IMR-90 (cell line): ENCODE measurements at regions not wholly inside any gene's neighbourhood (a gene's known extent, or its start where the extent isn't known, plus 50 kb on each side); places are given as distances from the start of the nearest gene placed in this dataset.

Experiments
- ATAC-seq: fragments of 200-7000 bp; cut with Tn5 transposase; 2 replicates; pipeline ENCODE4 v1.9.1; 2020; ENCODE audit warnings: low read depth, mild to moderate bottlenecking, moderate library complexity
- BruUV-seq: library from RNA; stranded (reverse); fragments of 400-500 nt; replicated peaks from 2 replicates; lab custom pipeline; 2021; lab: Mats Ljungman, UMichigan
- CTCF ChIA-PET: fragments of 300-600 bp; formaldehyde crosslinking; extraction: SDS; loops from one replicate; lab custom pipeline; 2021; ENCODE audit warnings: antibody characterized with exemption; lab: Yijun Ruan, JAX
- POLR2A ChIA-PET: fragments of 300-600 bp; sonication (Branson Sonifier 250); formaldehyde crosslinking; loops from one replicate; lab custom pipeline; 2022; ENCODE audit warnings: antibody characterized with exemption; ENCODE audit not compliant: unreplicated experiment; lab: Charles Lee
- DNase-seq: peaks from one replicate; pipeline ENCODE4 v3.0.0; 2013
- H2AFZ ChIP-seq: replicated peaks from 2 replicates; pipeline ENCODE3; 2013; ENCODE audit warnings: low read length, mild to moderate bottlenecking; ENCODE audit not compliant: poor library complexity
- H2AK5ac ChIP-seq: 2 replicates; pipeline ENCODE4 v1.6.1; 2013; ENCODE audit warnings: low read depth, low read length, inconsistent platforms
- H2AK9ac ChIP-seq: replicated peaks from 2 replicates; pipeline ENCODE3; 2013; ENCODE audit warnings: mild to moderate bottlenecking, low read depth, low read length, moderate library complexity; ENCODE audit not compliant: poor library complexity
- H2BK120ac ChIP-seq: 2 replicates; pipeline ENCODE4 v1.6.1; 2013; ENCODE audit warnings: low read depth, low read length, inconsistent platforms
- H2BK15ac ChIP-seq: 3 replicates; pipeline ENCODE4 v1.6.1; 2013; ENCODE audit warnings: low read depth, low read length, inconsistent platforms
- H2BK20ac ChIP-seq: 2 replicates; pipeline ENCODE4 v1.6.1; 2013; ENCODE audit warnings: low read depth, mild to moderate bottlenecking, inconsistent platforms, low read length, moderate library complexity
- H2BK5ac ChIP-seq: 2 replicates; pipeline ENCODE4 v1.6.1; 2013; ENCODE audit warnings: mild to moderate bottlenecking, low read depth, low read length, inconsistent platforms; ENCODE audit not compliant: poor library complexity, severe bottlenecking
- H3K14ac ChIP-seq: replicated peaks from 2 replicates; pipeline ENCODE4 v1.6.1; 2013; ENCODE audit warnings: low read depth, low read length, inconsistent platforms
- H3K18ac ChIP-seq: 2 replicates; pipeline ENCODE4 v1.6.1; 2013; ENCODE audit warnings: low read depth, low read length, control low read depth
- H3K23ac ChIP-seq: 2 replicates; pipeline ENCODE4 v1.6.1; 2013; ENCODE audit warnings: low read depth, low read length, inconsistent platforms
- H3K27ac ChIP-seq: 2 replicates; pipeline ENCODE4 v1.5.1; 2013; ENCODE audit warnings: mild to moderate bottlenecking, control low read depth, low read length; ENCODE audit not compliant: insufficient read depth
- H3K27me3 ChIP-seq: 2 replicates; pipeline ENCODE4 v1.6.1; 2013; ENCODE audit warnings: low read length; ENCODE audit not compliant: control insufficient read depth, insufficient read depth
- H3K36me3 ChIP-seq: 2 replicates; pipeline ENCODE4 v1.6.1; 2013; ENCODE audit warnings: low read length, mixed read lengths; ENCODE audit not compliant: control insufficient read depth, insufficient read depth
- H3K4ac ChIP-seq: 2 replicates; pipeline ENCODE4 v1.6.1; 2013; ENCODE audit warnings: low read depth, low read length, inconsistent platforms
- H3K4me1 ChIP-seq: 2 replicates; pipeline ENCODE4 v1.6.1; 2013; ENCODE audit warnings: low read length, mixed read lengths; ENCODE audit not compliant: control insufficient read depth, insufficient read depth
- H3K4me2 ChIP-seq: 2 replicates; pipeline ENCODE4 v1.6.1; 2013; ENCODE audit warnings: low read depth, mild to moderate bottlenecking, control low read depth, low read length, moderate library complexity
- H3K4me3 ChIP-seq: 2 replicates; pipeline ENCODE4 v1.5.1; 2013; ENCODE audit warnings: low read depth, mild to moderate bottlenecking, control low read depth, low read length, moderate library complexity; ENCODE audit not compliant: insufficient read depth
- H3K56ac ChIP-seq: 2 replicates; pipeline ENCODE4 v1.6.1; 2013; ENCODE audit warnings: low read length, inconsistent platforms; ENCODE audit not compliant: insufficient read depth; ENCODE audit errors: extremely low read depth
- H3K79me1 ChIP-seq, 2 experiments: 2 replicates each; pipeline ENCODE4 v1.6.1; 2013; ENCODE audit warnings: low read length in 2 of 2, inconsistent platforms in 1 of 2, low read depth in 1 of 2
- H3K9ac ChIP-seq: 2 replicates; pipeline ENCODE4 v1.6.1; 2013; ENCODE audit warnings: low read depth, low read length, control low read depth
- H3K9me1 ChIP-seq: 2 replicates; pipeline ENCODE4 v1.6.1; 2013; ENCODE audit warnings: low read length, inconsistent platforms; ENCODE audit not compliant: insufficient read depth
- H3K9me3 ChIP-seq: 2 replicates; pipeline ENCODE4 v1.6.1; 2013; ENCODE audit warnings: low read length; ENCODE audit not compliant: control insufficient read depth, insufficient read depth
- H4K20me1 ChIP-seq: 2 replicates; pipeline ENCODE4 v1.6.1; 2013; ENCODE audit warnings: low read length, inconsistent platforms; ENCODE audit not compliant: insufficient read depth
- H4K5ac ChIP-seq: 2 replicates; pipeline ENCODE4 v1.6.1; 2013; ENCODE audit warnings: mild to moderate bottlenecking, low read depth, low read length, control low read depth
- H4K8ac ChIP-seq, 2 experiments: 2 replicates each; pipeline ENCODE4 v1.6.1; 2013; ENCODE audit warnings: low read depth in 2 of 2, low read length in 2 of 2, control low read depth in 1 of 2, inconsistent platforms in 1 of 2
- H4K91ac ChIP-seq: 2 replicates; pipeline ENCODE4 v1.6.1; 2013; ENCODE audit warnings: low read depth, low read length, inconsistent platforms; ENCODE audit not compliant: insufficient read depth
- CEBPB ChIP-seq: IDR thresholded peaks from 2 replicates; pipeline ENCODE4 v1.6.1; 2012; ENCODE audit warnings: low read depth, low read length, improper control_type of control experiment
- CHD1 ChIP-seq: IDR thresholded peaks from 2 replicates; pipeline ENCODE4 v1.6.1; 2012; ENCODE audit warnings: low read depth, low read length, improper control_type of control experiment
- FOS ChIP-seq: fragments of 150-350 bp; IDR thresholded peaks from 2 replicates; pipeline ENCODE4 v1.6.1; 2016; ENCODE audit warnings: low read depth, low read length
- MAFK ChIP-seq: IDR thresholded peaks from 2 replicates; pipeline ENCODE4 v1.6.1; 2012; ENCODE audit warnings: low read depth, low read length, improper control_type of control experiment
- MAZ ChIP-seq: IDR thresholded peaks from 2 replicates; pipeline ENCODE4 v1.6.1; 2012; ENCODE audit warnings: low read depth, mild to moderate bottlenecking, low read length, improper control_type of control experiment, moderate library complexity, borderline replicate concordance
- MXI1 ChIP-seq: IDR thresholded peaks from 2 replicates; pipeline ENCODE4 v1.6.1; 2012; ENCODE audit warnings: low read depth, mild to moderate bottlenecking, low read length, moderate library complexity, borderline replicate concordance
- NFE2L2 ChIP-seq: fragments of 150-350 bp; IDR thresholded peaks from 2 replicates; pipeline ENCODE4 v1.6.1; 2016; ENCODE audit warnings: low read depth, mild to moderate bottlenecking, low read length
- POLR2A ChIP-seq: IDR thresholded peaks from 2 replicates; pipeline ENCODE4 v1.6.1; 2012; ENCODE audit warnings: mild to moderate bottlenecking, low read depth, low read length
- RAD21 ChIP-seq: IDR thresholded peaks from 2 replicates; pipeline ENCODE4 v1.6.1; 2012; ENCODE audit warnings: low read length, improper control_type of control experiment
- RCOR1 ChIP-seq: IDR thresholded peaks from 2 replicates; pipeline ENCODE4 v1.6.1; 2012; ENCODE audit warnings: mild to moderate bottlenecking, low read length, improper control_type of control experiment; ENCODE audit not compliant: insufficient replicate concordance
- RFX5 ChIP-seq: IDR thresholded peaks from 2 replicates; pipeline ENCODE4 v1.8.0; 2012; ENCODE audit warnings: low read depth, mild to moderate bottlenecking, low read length, moderate library complexity
- WGBS, 2 experiments: methylation state at CpG; one replicate each; pipeline versions ENCODE4 v1.1.5 to v1.1.7; 2013; ENCODE audit warnings: missing lambda C conversion rate in 2 of 2; ENCODE audit not compliant: insufficient read length in 1 of 2; ENCODE audit errors: extremely low coverage in 2 of 2; 5-methylcytosine and 5-hydroxymethylcytosine counted together
- dilution Hi-C: fragments of 300-500 bp; cut with HindIII; formaldehyde crosslinking; loops from one replicate; pipeline ENCODE4 v1.14.3; 2018; ENCODE audit warnings: low sequenced_read_pairs; ENCODE audit not compliant: unreplicated experiment
- in situ Hi-C: fragments of 300-500 bp; cut with MboI; formaldehyde crosslinking; loops from 3 replicates; pipeline ENCODE4 v1.14.3; 2019; ENCODE audit warnings: low sequenced_read_pairs, inconsistent platforms, mixed read lengths
- intact Hi-C: fragments of 100-400 bp; cut with micrococcal nuclease; formaldehyde crosslinking; loops from 2 replicates; pipeline ENCODE4 v1.10.0; 2022
- TF ChIP-seq, protein P1 (sequence below): fragments of 150-350 bp; IDR thresholded peaks from 2 replicates; pipeline ENCODE4 v1.6.1; 2017; ENCODE audit warnings: mild to moderate bottlenecking, antibody characterized with exemption, low read length, low read depth

DNA sequence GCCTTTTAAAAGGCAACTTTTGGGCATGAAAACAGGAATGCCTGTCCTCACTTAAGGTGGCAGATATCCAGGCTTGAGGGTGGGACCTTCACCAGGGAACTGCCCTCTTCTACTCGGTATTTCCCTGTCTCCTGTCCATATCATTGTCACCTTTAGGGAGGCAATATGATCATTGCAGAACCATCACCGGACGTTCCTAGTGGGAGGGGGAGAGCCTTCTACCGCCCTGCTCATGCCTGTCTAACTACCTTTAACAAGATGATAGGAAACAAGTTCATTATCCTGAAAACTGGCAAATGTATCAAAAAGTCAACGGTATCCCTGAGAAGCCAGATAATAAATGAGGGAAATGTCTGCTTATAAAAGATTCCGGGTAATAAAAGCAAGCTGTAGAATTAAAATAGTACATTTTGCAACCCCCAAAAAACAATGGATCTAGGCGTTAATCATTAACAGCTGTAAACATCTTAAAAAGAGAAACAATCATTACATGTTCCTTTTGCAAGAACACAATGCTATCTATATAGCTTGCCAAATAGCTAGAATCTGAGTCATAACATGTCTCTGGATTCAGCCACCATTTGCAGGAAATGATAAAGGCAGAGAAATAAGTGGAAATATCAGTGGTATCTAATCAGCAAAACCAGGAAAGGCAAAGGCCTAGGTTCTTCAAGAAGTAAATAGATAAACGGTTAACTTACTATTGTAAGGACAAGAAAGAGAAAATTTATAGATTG lies 852.9 kb upstream of the ADGRL4 start:
- Histone ChIP-seq H3K9me1 (no peaks in the 10 kb centered on the region), H3K4me3 (no peak overlapping the region), H3K79me1 (no peaks in the 10 kb centered on the region), H3K9me3 (no peaks in the 10 kb centered on the region), H2BK120ac (0 out of 2 replicates have a peak overlapping the region, but pooled peaks have one; percentile 20), H4K91ac (no peak overlapping the region), H2AK9ac (no peak overlapping the region), H3K56ac (no peak overlapping the region), H2AK5ac (no peak overlapping the region), H3K4me2 (no peak overlapping the region), H3K27me3 (no peaks in the 10 kb centered on the region), H2BK5ac (no peak overlapping the region), H4K8ac (no peak overlapping the region; a peak in 1 of 4 replicates), H3K18ac (no peak overlapping the region), H3K9ac (no peak overlapping the region), H3K36me3 (no peaks in the 10 kb centered on the region), H3K4me1 (0 out of 2 replicates have a peak, but pooled peaks cover 2% of the 10 kb centered on the region), H3K4ac (no peak overlapping the region), H2BK20ac (peak overlapping the region; percentile 54; the same call in 1 of the 2 replicates), H4K20me1 (no peaks in the 10 kb centered on the region), H2BK15ac (no peak overlapping the region), H2AFZ (no peak overlapping the region), H3K27ac (no peak overlapping the region), H3K14ac (no peak overlapping the region; the same call in 1 of the 2 replicates), H3K23ac (no peak overlapping the region), H4K5ac (no peak overlapping the region)
- intact Hi-C loops, result no loop called here
- ATAC-seq (no peak), DNase-seq (peak; percentile 76)
- CTCF ChIA-PET, result no interaction called here
- in situ Hi-C loops, result no loop called here
- POLR2A ChIA-PET, result no interaction called here
- no CpG with 5 or more reads among the region's 8 CpGs for WGBS, 2 experiments
- TF ChIP-seq RFX5 (no peak), RCOR1 (no peak), CEBPB (no peak), POLR2A (no peak), MAZ (no peak), CHD1 (no peak), MAFK (no peak), MXI1 (no peak), NFE2L2 (no peak), RAD21 (no peak), FOS (no peak)
- TF ChIP-seq, protein P1, sequence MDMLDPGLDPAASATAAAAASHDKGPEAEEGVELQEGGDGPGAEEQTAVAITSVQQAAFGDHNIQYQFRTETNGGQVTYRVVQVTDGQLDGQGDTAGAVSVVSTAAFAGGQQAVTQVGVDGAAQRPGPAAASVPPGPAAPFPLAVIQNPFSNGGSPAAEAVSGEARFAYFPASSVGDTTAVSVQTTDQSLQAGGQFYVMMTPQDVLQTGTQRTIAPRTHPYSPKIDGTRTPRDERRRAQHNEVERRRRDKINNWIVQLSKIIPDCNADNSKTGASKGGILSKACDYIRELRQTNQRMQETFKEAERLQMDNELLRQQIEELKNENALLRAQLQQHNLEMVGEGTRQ, result no peak
- dilution Hi-C loops, result no loop called here
- BruUV-seq, result no TSS peak
